Endothelial cell of umbilical vein (primary cell): ENCODE measurements at regions not wholly inside any gene's neighbourhood (a gene's known extent, or its start where the extent isn't known, plus 50 kb on each side); places are given as distances from the start of the nearest gene placed in this dataset.
"Not testable (repeated sequence)": the region's sequence is repeated elsewhere in the genome, so short reads cannot be mapped to it uniquely, and the experiment has no call there.

ENCODE experiments used
- BruUV-seq: library from RNA; stranded (reverse); fragments of 400-500 nt; replicated peaks from 2 replicates; lab custom pipeline; 2021; lab: Mats Ljungman, UMichigan
- CTCF ChIA-PET: fragments of 300-600, 350-600 bp; sonication (Branson Sonifier 250); formaldehyde crosslinking; loops from one replicate; lab custom pipeline; 2021; ENCODE audit warnings: antibody characterized with exemption, inconsistent platforms; lab: Charles Lee
- POLR2A ChIA-PET: fragments of 300-600, 350-600 bp; sonication (Branson Sonifier 250); formaldehyde crosslinking; loops from one replicate; lab custom pipeline; 2021; ENCODE audit warnings: antibody characterized with exemption, inconsistent platforms; lab: Charles Lee
- DNase-seq: peaks from one replicate; pipeline ENCODE4 v3.0.0-alpha.2; 2011; ENCODE audit warnings: low read depth, low spot score
- FAIRE-seq: peaks from 2 replicates; lab custom pipeline; 2011; peaks lifted over from hg19 to GRCh38; lab: Jason Lieb, UNC
- H2AFZ ChIP-seq: 2 replicates; pipeline ENCODE4 v1.6.0; 2012; ENCODE audit warnings: low read depth, low read length, control low read depth, inconsistent platforms
- H3K27ac ChIP-seq: 2 replicates; pipeline ENCODE4 v1.5.1; 2011; ENCODE audit warnings: low read depth, mild to moderate bottlenecking, control low read depth, low read length, moderate library complexity; ENCODE audit not compliant: insufficient read depth
- H3K27me3 ChIP-seq, 2 experiments: 2 replicates each; pipeline versions ENCODE4 v1.6.0 to v1.6.1; 2011; ENCODE audit warnings: low read length in 2 of 2, mixed read lengths in 1 of 2; ENCODE audit not compliant: control insufficient read depth in 2 of 2, insufficient read depth in 2 of 2
- H3K36me3 ChIP-seq, 2 experiments: 2 replicates in 1 of 2; 3 replicates in 1 of 2; pipeline ENCODE4 v1.5.1; 2011; ENCODE audit warnings: low read length in 2 of 2, mild to moderate bottlenecking in 1 of 2, moderate library complexity in 1 of 2; ENCODE audit not compliant: control insufficient read depth in 2 of 2, insufficient read depth in 2 of 2; ENCODE audit errors: extremely low read depth in 1 of 2
- H3K4me1 ChIP-seq: 3 replicates; pipeline ENCODE4 v1.5.1; 2011; ENCODE audit warnings: mild to moderate bottlenecking, low read length; ENCODE audit not compliant: control insufficient read depth, insufficient read depth; ENCODE audit errors: extremely low read depth
- H3K4me2 ChIP-seq: 2 replicates; pipeline ENCODE4 v1.6.1; 2011; ENCODE audit warnings: low read length, control low read depth, mixed read lengths; ENCODE audit not compliant: insufficient read depth
- H3K4me3 ChIP-seq, 3 experiments: fragments of 200-600 bp in 1 of 3; sonication (generic), shearing (Covaris generic) in 1 of 3; replicated peaks in 1 of 3; 2 replicates each; pipeline ENCODE4 v1.5.1; 2011 to 2016; ENCODE audit warnings: control low read depth in 3 of 3, low read length in 3 of 3, mild to moderate bottlenecking in 2 of 3, inconsistent platforms in 1 of 3, low read depth in 1 of 3, moderate library complexity in 1 of 3; ENCODE audit not compliant: insufficient read depth in 1 of 3
- H3K79me2 ChIP-seq: 2 replicates; pipeline ENCODE4 v1.6.0; 2012; ENCODE audit warnings: low read length, inconsistent platforms; ENCODE audit not compliant: control insufficient read depth, insufficient read depth
- H3K9ac ChIP-seq: replicated peaks from 2 replicates; pipeline ENCODE3; 2011; ENCODE audit warnings: low read length, control low read depth; ENCODE audit not compliant: insufficient read depth; ENCODE audit errors: extremely low read depth
- H3K9me1 ChIP-seq: replicated peaks from 3 replicates; pipeline ENCODE4 v1.6.0; 2011; ENCODE audit warnings: mild to moderate bottlenecking, low read length; ENCODE audit not compliant: control insufficient read depth, insufficient read depth; ENCODE audit errors: extremely low read depth
- H3K9me3 ChIP-seq: replicated peaks from 2 replicates; pipeline ENCODE4 v1.5.1; 2012; ENCODE audit warnings: low read length, inconsistent platforms; ENCODE audit not compliant: control insufficient read depth, insufficient read depth
- H4K20me1 ChIP-seq: replicated peaks from 2 replicates; pipeline ENCODE3; 2011; ENCODE audit warnings: mild to moderate bottlenecking, low read length; ENCODE audit not compliant: control insufficient read depth, insufficient read depth; ENCODE audit errors: extremely low read depth
- CTCF ChIP-seq, 2 donors: IDR thresholded peaks; 1 replicate in 1 of 2; 2 replicates in 1 of 2; pipeline ENCODE4 v1.5.1; 2011; ENCODE audit warnings: low read length in 2 of 2, mild to moderate bottlenecking in 2 of 2, moderate library complexity in 2 of 2, control low read depth in 1 of 2, inconsistent platforms in 1 of 2, low read depth in 1 of 2; ENCODE audit not compliant: insufficient read depth in 1 of 2; ENCODE audit errors: extremely low read depth in 1 of 2
- EZH2 ChIP-seq: IDR thresholded peaks from 2 replicates; pipeline ENCODE4 v1.6.1; 2012; ENCODE audit warnings: borderline replicate concordance, low read depth, mild to moderate bottlenecking, moderate library complexity, low read length, inconsistent platforms; ENCODE audit not compliant: severe bottlenecking
- FOS ChIP-seq: IDR thresholded peaks from 2 replicates; pipeline ENCODE4 v1.6.1; 2011; ENCODE audit warnings: mild to moderate bottlenecking, low read length, moderate library complexity, borderline replicate concordance; ENCODE audit not compliant: insufficient read depth
- GATA2 ChIP-seq: IDR thresholded peaks from 2 replicates; pipeline ENCODE4 v1.7.0; 2011; ENCODE audit warnings: low read depth, mild to moderate bottlenecking, moderate library complexity, mixed read lengths, low read length; ENCODE audit not compliant: insufficient read length, insufficient read depth
- JUN ChIP-seq: IDR thresholded peaks from 2 replicates; pipeline ENCODE4 v1.6.1; 2011; ENCODE audit warnings: borderline replicate concordance, low read depth; ENCODE audit not compliant: insufficient read length, insufficient read depth
- POLR2A ChIP-seq: IDR thresholded peaks from 2 replicates; pipeline ENCODE4 v1.6.1; 2012; ENCODE audit warnings: low read depth, mild to moderate bottlenecking, control low read depth, low read length
- POLR2AphosphoS5 ChIP-seq: IDR thresholded peaks from 2 replicates; pipeline ENCODE4 v1.6.1; 2012; ENCODE audit warnings: low read depth, mild to moderate bottlenecking, control low read depth, low read length, moderate library complexity; ENCODE audit not compliant: insufficient read depth
- dilution Hi-C: fragments of 300-500 bp; cut with MboI; formaldehyde crosslinking; loops from one replicate; pipeline ENCODE4 v1.15.0; 2019; ENCODE audit warnings: low sequenced_read_pairs; ENCODE audit not compliant: extremely low pct_ligation_motif_present
- intact Hi-C: fragments of 100-400 bp; cut with micrococcal nuclease; formaldehyde crosslinking; loops from one replicate; pipeline ENCODE4 v1.10.0; 2022

- H3K9me3 ChIP-seq = no peaks in the 10 kb centered on the region
- H3K4me3 ChIP-seq = no peak overlapping the region
- intact Hi-C loops = loop anchor here (2.0 kb wide), 1 partner anchor 76 kb away; no protein-coding TSS in a partner anchor
- H3K4me1 ChIP-seq = no peaks in the 10 kb centered on the region
- H3K9ac ChIP-seq = no peak overlapping the region
- peak; percentile 49 for DNase-seq
- no peaks in the 10 kb centered on the region for H3K79me2 ChIP-seq
- H3K27ac ChIP-seq = no peak overlapping the region
- BruUV-seq = no TSS peak
- dilution Hi-C loops = no loop called here
- ChIA-PET CTCF (interaction anchor here (0.5 to 2.2 kb wide), 49 partner anchors 9 to 332 kb away, joined by 3 to 30 read pairs (median 5); no protein-coding TSS in a partner anchor), POLR2A (no interaction called here)
- no peaks in the 10 kb centered on the region for H3K9me1 ChIP-seq
- peak; percentile 85 for FAIRE-seq
- no peak overlapping the region for H3K4me2 ChIP-seq
- no peaks in the 10 kb centered on the region for H3K36me3 ChIP-seq
- no peak for TF ChIP-seq POLR2A
- TF ChIP-seq GATA2 = no peak
- no peak for TF ChIP-seq POLR2AphosphoS5
- TF ChIP-seq FOS = no peak
- peak; percentile 56 to 66 for TF ChIP-seq CTCF (IDR thresholded peaks at IDR 0.05; ENCODE audit: extremely low read depth in 1 of 2, insufficient read depth in 1 of 2, low read depth in 1 of 2, low read length in 2 of 2)
- TF ChIP-seq JUN = no peak
- no peak for TF ChIP-seq EZH2
- no peak overlapping the region for H2AFZ ChIP-seq
- peaks cover 7 to 11% of the 10 kb centered on the region in 2 experiments for H3K27me3 ChIP-seq
- H4K20me1 ChIP-seq = no peaks in the 10 kb centered on the region
These were observed 387.9 kb downstream of the DAD1 start for GRCh38 chr14:22200977-22201605.

GRCh38 chr14:22200131-22200530 is 388.9 kb downstream of the DAD1 start:
- H3K79me2 ChIP-seq, DNase-seq, H4K20me1 ChIP-seq, H3K4me2 ChIP-seq, H3K9me3 ChIP-seq, H3K4me3 ChIP-seq, H3K9me1 ChIP-seq, H3K9ac ChIP-seq, H3K27ac ChIP-seq, BruUV-seq, POLR2A ChIA-PET, H3K36me3 ChIP-seq, H3K4me1 ChIP-seq, FAIRE-seq, dilution Hi-C loops, H2AFZ ChIP-seq: not testable (repeated sequence)
- CTCF ChIA-PET = interaction anchor here (1.4 to 2.2 kb wide), 5 partner anchors 17 to 175 kb away, joined by 7 to 30 read pairs (median 19); no protein-coding TSS in a partner anchor
- intact Hi-C loops = loop anchor here (2.0 kb wide), 1 partner anchor 77 kb away; no protein-coding TSS in a partner anchor
- H3K27me3 ChIP-seq = peaks cover 7 to 11% of the 10 kb centered on the region in 2 experiments
